ENCODE measurements at regions not wholly inside any gene's neighbourhood (a gene's known extent, or its start where the extent isn't known, plus 50 kb on each side); places are given as distances from the start of the nearest gene placed in this dataset.

GRCh38 chr11:128045094-128045725 lies 542.1 kb downstream of the ETS1 start:
- TF ChIP-seq EP300 (IDR thresholded peaks at IDR 0.05) (no peak), POLR2AphosphoS5 (IDR thresholded peaks at IDR 0.05) (no peak), CTCF (IDR thresholded peaks at IDR 0.05) (no peak)
